ENCODE measurements at regions not wholly inside any gene's neighbourhood (a gene's known extent, or its start where the extent isn't known, plus 50 kb on each side); places are given as distances from the start of the nearest gene placed in this dataset.
"Not testable (repeated sequence)": the region's sequence is repeated elsewhere in the genome, so short reads cannot be mapped to it uniquely, and the experiment has no call there.

DNA sequence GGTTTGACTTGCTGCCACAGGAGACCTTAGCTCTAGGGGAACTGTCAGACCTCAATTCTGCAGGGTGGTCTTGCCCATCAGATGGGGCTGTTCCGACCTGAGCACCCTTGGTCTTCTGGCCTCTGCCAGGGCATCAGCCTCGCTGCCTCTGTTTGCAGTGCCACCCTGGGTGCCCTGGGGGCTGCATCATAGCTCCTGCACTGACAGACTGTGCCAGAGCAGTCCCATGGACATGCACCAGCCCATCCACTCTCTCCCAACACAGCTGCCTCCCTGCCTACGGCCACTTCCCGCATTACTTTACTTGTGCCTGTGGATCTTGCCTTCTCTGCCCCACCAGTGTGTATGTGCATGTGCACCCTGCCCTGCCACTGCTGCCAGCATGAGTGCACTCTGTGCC lies 884.7 kb upstream of the ARRDC3 start:
- no peak overlapping the region for H3K4me3 ChIP-seq (ENCODE audit: low read depth, low read length)
- TF ChIP-seq POLR2A (IDR thresholded peaks at IDR 0.05; ENCODE audit: extremely low read depth, insufficient read length) (no peak), MYC (IDR thresholded peaks at IDR 0.05; ENCODE audit: low read depth, low read length) (no peak)
- TF ChIP-seq, protein P1, sequence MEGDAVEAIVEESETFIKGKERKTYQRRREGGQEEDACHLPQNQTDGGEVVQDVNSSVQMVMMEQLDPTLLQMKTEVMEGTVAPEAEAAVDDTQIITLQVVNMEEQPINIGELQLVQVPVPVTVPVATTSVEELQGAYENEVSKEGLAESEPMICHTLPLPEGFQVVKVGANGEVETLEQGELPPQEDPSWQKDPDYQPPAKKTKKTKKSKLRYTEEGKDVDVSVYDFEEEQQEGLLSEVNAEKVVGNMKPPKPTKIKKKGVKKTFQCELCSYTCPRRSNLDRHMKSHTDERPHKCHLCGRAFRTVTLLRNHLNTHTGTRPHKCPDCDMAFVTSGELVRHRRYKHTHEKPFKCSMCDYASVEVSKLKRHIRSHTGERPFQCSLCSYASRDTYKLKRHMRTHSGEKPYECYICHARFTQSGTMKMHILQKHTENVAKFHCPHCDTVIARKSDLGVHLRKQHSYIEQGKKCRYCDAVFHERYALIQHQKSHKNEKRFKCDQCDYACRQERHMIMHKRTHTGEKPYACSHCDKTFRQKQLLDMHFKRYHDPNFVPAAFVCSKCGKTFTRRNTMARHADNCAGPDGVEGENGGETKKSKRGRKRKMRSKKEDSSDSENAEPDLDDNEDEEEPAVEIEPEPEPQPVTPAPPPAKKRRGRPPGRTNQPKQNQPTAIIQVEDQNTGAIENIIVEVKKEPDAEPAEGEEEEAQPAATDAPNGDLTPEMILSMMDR (IDR thresholded peaks at IDR 0.05; ENCODE audit: low read depth, low read length): no peak
- TF ChIP-seq, protein P2, sequence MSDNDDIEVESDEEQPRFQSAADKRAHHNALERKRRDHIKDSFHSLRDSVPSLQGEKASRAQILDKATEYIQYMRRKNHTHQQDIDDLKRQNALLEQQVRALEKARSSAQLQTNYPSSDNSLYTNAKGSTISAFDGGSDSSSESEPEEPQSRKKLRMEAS (IDR thresholded peaks at IDR 0.05; ENCODE audit: low read depth, low read length): no peak
- no peak for DNase-seq (ENCODE audit: low read depth)

DNA sequence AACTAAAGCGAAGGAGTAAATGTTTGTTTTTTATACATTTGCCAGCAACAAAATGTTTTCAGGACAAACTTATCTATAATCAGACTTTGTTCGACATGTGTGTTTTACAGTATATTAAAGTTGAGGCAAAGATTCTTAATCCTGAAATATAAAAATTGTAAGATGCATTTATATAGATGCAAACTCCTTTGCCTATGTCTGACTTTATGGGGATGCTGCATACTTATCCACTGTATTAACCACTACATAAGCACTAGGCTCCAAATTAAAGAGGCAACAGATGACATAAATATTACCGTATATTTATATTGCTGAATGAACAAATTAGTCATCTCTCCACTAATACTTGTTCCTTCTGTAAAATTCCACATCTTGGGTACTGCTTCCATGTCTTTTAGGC lies 882.7 kb upstream of the ARRDC3 start:
- TF ChIP-seq, protein P2 (IDR thresholded peaks at IDR 0.05; ENCODE audit: low read depth, low read length): no peak
- no peak for TF ChIP-seq POLR2A (IDR thresholded peaks at IDR 0.05; ENCODE audit: extremely low read depth, insufficient read length)
- TF ChIP-seq, protein P1 (IDR thresholded peaks at IDR 0.05; ENCODE audit: low read depth, low read length): no peak
- no peak for TF ChIP-seq MYC (IDR thresholded peaks at IDR 0.05; ENCODE audit: low read depth, low read length)
- no peak overlapping the region for H3K4me3 ChIP-seq (ENCODE audit: low read depth, low read length)
- no peak for DNase-seq (ENCODE audit: low read depth)

DNA sequence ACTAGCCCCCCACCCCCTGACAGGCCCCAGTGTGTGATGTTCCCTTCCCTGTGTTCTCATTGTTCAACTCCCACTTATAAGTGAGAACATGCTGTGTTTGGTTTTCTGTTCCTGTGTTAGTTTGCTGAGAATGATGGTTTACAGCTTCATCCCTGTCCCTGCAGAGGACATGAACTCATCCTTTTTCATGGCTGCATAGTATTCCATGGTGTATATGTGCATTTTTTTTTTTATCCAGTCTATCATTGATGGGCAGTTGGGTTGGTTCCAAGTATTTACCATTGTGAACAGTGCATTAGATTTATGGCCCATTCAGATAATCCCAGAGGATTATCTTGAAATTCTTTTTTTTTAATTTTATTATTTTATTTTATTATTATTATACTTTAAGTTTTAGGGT lies 872.5 kb upstream of the ARRDC3 start:
- not testable (repeated sequence) for DNase-seq (ENCODE audit: low read depth); H3K4me3 ChIP-seq (ENCODE audit: low read depth, low read length)

DNA sequence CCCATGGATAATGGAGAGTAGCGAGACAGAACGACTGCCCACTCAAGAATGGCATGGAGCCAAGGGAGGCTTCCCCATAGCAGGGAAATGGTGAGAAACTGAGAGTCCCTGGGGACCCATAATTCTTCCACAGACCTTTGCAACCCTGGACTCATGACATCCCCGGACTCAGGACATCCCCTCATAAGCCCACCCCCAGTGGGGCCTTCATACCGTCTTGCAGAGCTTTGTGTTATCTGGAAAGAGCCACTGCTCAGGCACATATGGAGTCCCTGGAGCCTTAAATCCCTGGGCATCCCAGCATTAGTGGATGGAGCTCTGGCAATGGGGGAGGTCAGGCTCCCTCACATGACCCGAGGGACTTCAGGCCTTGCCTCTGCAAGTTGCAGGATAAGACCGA lies 865.4 kb upstream of the ARRDC3 start:
- H3K4me3 ChIP-seq (ENCODE audit: low read depth, low read length): no peak overlapping the region
- TF ChIP-seq, protein P1 (IDR thresholded peaks at IDR 0.05; ENCODE audit: low read depth, low read length): no peak
- no peak for DNase-seq (ENCODE audit: low read depth)

DNA sequence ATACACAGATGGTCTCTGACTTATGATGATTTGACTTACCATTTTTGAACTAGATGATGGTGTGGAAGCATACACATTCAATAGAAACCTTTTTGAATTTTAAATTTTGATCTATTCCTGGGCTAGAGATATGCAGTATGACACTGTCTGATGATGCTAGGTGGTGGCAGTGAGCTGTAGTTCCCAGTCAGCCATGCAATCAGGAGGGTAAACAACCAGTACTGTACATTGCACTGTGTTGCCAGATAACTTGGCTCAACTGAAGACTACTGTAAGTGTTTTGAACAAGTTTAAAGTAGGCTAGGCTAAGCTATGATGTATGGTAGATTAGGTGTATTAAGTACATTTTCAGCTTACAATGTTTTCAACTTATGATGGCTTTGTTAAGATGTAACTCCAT lies 859.1 kb upstream of the ARRDC3 start:
- no peak for DNase-seq (ENCODE audit: low read depth)
- H3K4me3 ChIP-seq (ENCODE audit: low read depth, low read length): no peak overlapping the region
- TF ChIP-seq, protein P2 (IDR thresholded peaks at IDR 0.05; ENCODE audit: low read depth, low read length): no peak
- TF ChIP-seq POLR2A (IDR thresholded peaks at IDR 0.05; ENCODE audit: extremely low read depth, insufficient read length) (no peak), MYC (IDR thresholded peaks at IDR 0.05; ENCODE audit: low read depth, low read length) (no peak)
- TF ChIP-seq, protein P1 (IDR thresholded peaks at IDR 0.05; ENCODE audit: low read depth, low read length): no peak

DNA sequence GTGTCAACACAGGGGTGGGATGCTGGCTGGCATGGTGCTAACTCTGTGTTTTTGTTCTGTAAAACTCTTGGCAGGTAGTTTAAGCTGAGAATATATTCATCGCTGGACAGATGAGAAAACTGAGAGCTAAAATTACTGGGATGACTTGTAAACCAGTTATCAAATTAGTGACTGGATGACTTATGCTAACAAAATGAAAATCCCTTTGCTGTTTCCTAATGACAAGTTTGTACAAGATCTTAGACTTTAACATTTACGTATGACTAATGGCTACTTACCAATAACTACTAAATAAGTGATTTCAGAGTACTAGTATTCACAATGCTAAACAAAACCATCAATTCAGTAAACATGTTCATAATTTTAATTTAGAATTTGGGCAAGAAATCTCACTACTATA lies 854.8 kb upstream of the ARRDC3 start:
- H3K4me3 ChIP-seq (ENCODE audit: low read depth, low read length): no peak overlapping the region
- no peak for TF ChIP-seq POLR2A (IDR thresholded peaks at IDR 0.05; ENCODE audit: extremely low read depth, insufficient read length)
- TF ChIP-seq, protein P2 (IDR thresholded peaks at IDR 0.05; ENCODE audit: low read depth, low read length): no peak
- TF ChIP-seq, protein P1 (IDR thresholded peaks at IDR 0.05; ENCODE audit: low read depth, low read length): no peak
- no peak for TF ChIP-seq MYC (IDR thresholded peaks at IDR 0.05; ENCODE audit: low read depth, low read length)
- DNase-seq (ENCODE audit: low read depth): no peak

All from NB4 (cell line).